ENCODE measurements at regions not wholly inside any gene's neighbourhood (a gene's known extent, or its start where the extent isn't known, plus 50 kb on each side); places are given as distances from the start of the nearest gene placed in this dataset.

- TF ChIP-seq EZH2phosphoT487 (IDR thresholded peaks at IDR 0.05; ENCODE audit: insufficient read depth, low read depth), result no peak
- TF ChIP-seq EZH2 (IDR thresholded peaks at IDR 0.05; ENCODE audit: insufficient read depth, poor library complexity, severe bottlenecking), result no peak
These were observed 56.6 kb upstream of the CCN6 start for GRCh38 chr6:111997078-111997852.

Measured in GM23248 (cell line).